ENCODE measurements at regions not wholly inside any gene's neighbourhood (a gene's known extent, or its start where the extent isn't known, plus 50 kb on each side); places are given as distances from the start of the nearest gene placed in this dataset.

DNA sequence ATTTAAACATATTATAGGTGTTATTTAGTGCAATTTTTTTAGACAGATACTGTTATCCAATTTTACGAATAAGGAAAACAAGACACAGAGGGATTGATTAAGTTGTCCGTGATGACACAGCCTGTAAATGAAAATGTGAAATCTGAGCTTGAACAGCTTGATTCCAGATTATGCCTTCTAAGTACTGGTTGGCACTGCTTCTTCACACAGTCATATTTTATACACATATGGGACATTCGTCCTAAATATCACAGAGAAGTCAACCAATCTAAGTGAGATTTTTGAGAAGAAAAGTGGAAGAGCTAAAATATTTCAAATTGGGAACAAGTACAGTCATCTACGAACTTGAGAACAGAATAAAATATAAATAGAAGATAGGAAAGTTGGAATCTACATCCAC is 756.3 kb downstream of the BCKDHB start:
- no peak for TF ChIP-seq POLR2A (IDR thresholded peaks at IDR 0.05)
- TF ChIP-seq, protein P1, sequence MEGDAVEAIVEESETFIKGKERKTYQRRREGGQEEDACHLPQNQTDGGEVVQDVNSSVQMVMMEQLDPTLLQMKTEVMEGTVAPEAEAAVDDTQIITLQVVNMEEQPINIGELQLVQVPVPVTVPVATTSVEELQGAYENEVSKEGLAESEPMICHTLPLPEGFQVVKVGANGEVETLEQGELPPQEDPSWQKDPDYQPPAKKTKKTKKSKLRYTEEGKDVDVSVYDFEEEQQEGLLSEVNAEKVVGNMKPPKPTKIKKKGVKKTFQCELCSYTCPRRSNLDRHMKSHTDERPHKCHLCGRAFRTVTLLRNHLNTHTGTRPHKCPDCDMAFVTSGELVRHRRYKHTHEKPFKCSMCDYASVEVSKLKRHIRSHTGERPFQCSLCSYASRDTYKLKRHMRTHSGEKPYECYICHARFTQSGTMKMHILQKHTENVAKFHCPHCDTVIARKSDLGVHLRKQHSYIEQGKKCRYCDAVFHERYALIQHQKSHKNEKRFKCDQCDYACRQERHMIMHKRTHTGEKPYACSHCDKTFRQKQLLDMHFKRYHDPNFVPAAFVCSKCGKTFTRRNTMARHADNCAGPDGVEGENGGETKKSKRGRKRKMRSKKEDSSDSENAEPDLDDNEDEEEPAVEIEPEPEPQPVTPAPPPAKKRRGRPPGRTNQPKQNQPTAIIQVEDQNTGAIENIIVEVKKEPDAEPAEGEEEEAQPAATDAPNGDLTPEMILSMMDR (IDR thresholded peaks at IDR 0.05): no peak
